Gastroesophageal sphincter (tissue), 3 donors: ENCODE measurements at regions not wholly inside any gene's neighbourhood (a gene's known extent, or its start where the extent isn't known, plus 50 kb on each side); places are given as distances from the start of the nearest gene placed in this dataset.

Source experiments
- CTCF ChIP-seq, 4 experiments: fragments of 200-600 bp in 2 of 4; fragments of 450-650 bp in 2 of 4; sonication (generic) in 1 of 4; IDR thresholded peaks; one replicate each; pipeline ENCODE4 v1.5.1; 2017 to 2019; ENCODE audit warnings: antibody characterized with exemption in 4 of 4, mild to moderate bottlenecking in 2 of 4, moderate library complexity in 2 of 4
- EP300 ChIP-seq: sonication (generic); formaldehyde crosslinking; IDR thresholded peaks from one replicate; pipeline ENCODE4 v1.6.1; 2017; ENCODE audit warnings: antibody characterized with exemption, mild to moderate bottlenecking
- POLR2AphosphoS5 ChIP-seq: sonication (generic); formaldehyde crosslinking; IDR thresholded peaks from one replicate; pipeline ENCODE4 v1.6.1; 2017; ENCODE audit warnings: antibody characterized with exemption

DNA sequence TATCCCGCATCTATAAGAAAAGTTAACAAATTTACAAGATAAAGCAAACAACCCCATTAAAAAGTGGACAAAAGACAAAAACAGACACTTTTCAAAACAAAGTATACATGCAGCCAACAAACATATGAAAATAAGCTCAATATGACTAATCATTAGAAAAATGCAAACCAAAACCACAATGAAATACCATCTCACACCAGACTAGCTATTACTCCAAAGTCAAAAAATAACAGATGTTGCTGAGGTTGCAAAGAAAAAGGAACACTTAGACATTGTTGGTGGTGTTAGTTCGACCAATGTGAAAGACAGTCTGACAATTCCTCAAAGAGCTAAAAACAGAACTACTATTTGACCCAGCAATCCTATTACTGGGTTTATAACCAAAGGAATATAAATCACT is 968.6 kb upstream of the USP15 start:
- TF ChIP-seq CTCF (IDR thresholded peaks at IDR 0.05) (no peak), EP300 (no peak), POLR2AphosphoS5 (no peak)
